ENCODE measurements at regions not wholly inside any gene's neighbourhood (a gene's known extent, or its start where the extent isn't known, plus 50 kb on each side); places are given as distances from the start of the nearest gene placed in this dataset.

DNA sequence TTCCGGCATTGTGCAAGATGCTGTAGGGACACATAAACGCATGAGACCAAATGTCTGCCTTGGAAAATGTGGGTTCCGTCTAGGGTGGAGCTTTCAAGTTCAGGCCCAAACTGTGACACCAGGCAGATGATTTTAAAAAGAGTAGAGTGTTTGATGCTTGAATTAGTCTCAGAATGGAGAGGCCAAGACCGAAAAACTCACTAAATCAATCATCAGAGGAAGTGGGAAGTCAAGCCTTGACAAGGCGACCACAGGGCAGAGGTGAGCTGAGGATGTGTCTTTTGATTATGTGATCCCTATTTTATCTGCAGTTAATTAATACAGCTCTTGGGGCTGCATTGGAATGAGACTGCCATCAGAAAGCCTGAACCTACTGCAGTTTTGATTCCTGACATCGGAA, 275.4 kb downstream of the ABHD5 start:
- no peak for TF ChIP-seq CTCF (conservative IDR thresholded peaks at IDR 0.05)
- peaks cover 2% of the 10 kb centered on the region for H3K27me3 Mint-ChIP-seq (ENCODE audit: insufficient read depth)
- H3K27me3 ChIP-seq (ENCODE audit: control insufficient read depth, insufficient read depth, low read length, poor library complexity, severe bottlenecking), result no peaks in the 10 kb centered on the region
- peaks cover 7% of the 10 kb centered on the region for H3K4me1 ChIP-seq (ENCODE audit: control insufficient read depth, insufficient read depth, low read length)
- no peak overlapping the region for H3K9ac ChIP-seq (ENCODE audit: extremely low read depth, low read length, poor library complexity, severe bottlenecking)
- H3K36me3 ChIP-seq (ENCODE audit: control insufficient read depth, insufficient read depth, low read length), result no peaks in the 10 kb centered on the region
- H3K4me3 ChIP-seq (ENCODE audit: low read length), result no peak overlapping the region
- H3K9me3 Mint-ChIP-seq, result no peaks in the 10 kb centered on the region
- peaks cover 14% of the 10 kb centered on the region for H3K4me1 Mint-ChIP-seq
- no peak overlapping the region for H3K27ac ChIP-seq (ENCODE audit: low read depth, low read length)
- H3K36me3 Mint-ChIP-seq (ENCODE audit: low read depth), result no peaks in the 10 kb centered on the region
- no peak overlapping the region for H3K4me3 Mint-ChIP-seq
- no peak overlapping the region for H3K27ac Mint-ChIP-seq
- 80 to 89% methylated on average over 4 to 6 of the region's 6 CpGs for WGBS, 2 experiments (ENCODE audit: insufficient coverage in 1 of 2, insufficient read length in 1 of 2)
- DNase-seq, result no peak
- H3K9me3 ChIP-seq (ENCODE audit: control insufficient read depth, low read length), result no peaks in the 10 kb centered on the region

- no peak for TF ChIP-seq CTCF (conservative IDR thresholded peaks at IDR 0.05)
- no peaks in the 10 kb centered on the region for H3K27me3 ChIP-seq (ENCODE audit: control insufficient read depth, insufficient read depth, low read length, poor library complexity, severe bottlenecking)
- H3K4me1 ChIP-seq (ENCODE audit: control insufficient read depth, insufficient read depth, low read length), result peaks cover 7% of the 10 kb centered on the region
- Mint-ChIP-seq H3K27me3 (ENCODE audit: insufficient read depth) (peaks cover 2% of the 10 kb centered on the region), H3K9me3 (peaks cover 1% of the 10 kb centered on the region), H3K4me1 (peaks cover 14% of the 10 kb centered on the region), H3K4me3 (no peak overlapping the region), H3K36me3 (ENCODE audit: low read depth) (no peaks in the 10 kb centered on the region), H3K27ac (no peak overlapping the region)
- H3K36me3 ChIP-seq (ENCODE audit: control insufficient read depth, insufficient read depth, low read length), result no peaks in the 10 kb centered on the region
- no peaks in the 10 kb centered on the region for H3K9me3 ChIP-seq (ENCODE audit: control insufficient read depth, low read length)
- WGBS, 2 experiments (ENCODE audit: insufficient coverage in 1 of 2, insufficient read length in 1 of 2), result 87 to 100% methylated on average over 1 to 3 of the region's 3 CpGs
- no peak for DNase-seq
- no peak overlapping the region for H3K9ac ChIP-seq (ENCODE audit: extremely low read depth, low read length, poor library complexity, severe bottlenecking)
- no peak overlapping the region for H3K27ac ChIP-seq (ENCODE audit: low read depth, low read length)
- no peak overlapping the region for H3K4me3 ChIP-seq (ENCODE audit: low read length)
Measured at GRCh38 chr3:43966530-43966929, 275.2 kb upstream of the TOPAZ1 start.

DNA sequence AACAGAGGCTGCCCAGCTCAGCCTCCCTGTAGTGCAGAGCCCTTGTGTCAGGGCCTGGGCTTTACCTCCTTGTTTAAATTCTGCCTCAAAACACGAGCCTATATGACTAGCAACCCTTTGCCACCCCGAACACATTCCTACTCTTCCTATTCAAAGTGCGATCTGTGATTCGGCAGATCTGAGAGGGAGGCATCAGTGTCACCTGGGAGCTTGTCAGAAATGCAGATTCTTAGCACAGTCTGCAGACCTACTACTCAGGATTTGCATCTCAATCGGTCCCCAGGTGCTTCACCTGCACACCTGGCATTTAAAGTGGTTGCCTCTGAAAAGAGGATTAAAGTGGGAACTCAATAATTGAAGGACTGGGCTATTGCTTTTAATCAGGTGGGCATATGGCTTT, 273.2 kb upstream of the TOPAZ1 start:
- H3K9me3 Mint-ChIP-seq, result peaks cover 1% of the 10 kb centered on the region
- H3K4me1 ChIP-seq (ENCODE audit: control insufficient read depth, insufficient read depth, low read length), result peaks cover 7% of the 10 kb centered on the region
- 52 to 58% methylated on average over 3 to 5 of the region's 5 CpGs for WGBS, 2 experiments (ENCODE audit: insufficient coverage in 1 of 2, insufficient read length in 1 of 2)
- no peak for TF ChIP-seq CTCF (conservative IDR thresholded peaks at IDR 0.05)
- peaks cover 14% of the 10 kb centered on the region for H3K4me1 Mint-ChIP-seq
- H3K4me3 ChIP-seq (ENCODE audit: low read length), result no peak overlapping the region
- H3K27me3 Mint-ChIP-seq (ENCODE audit: insufficient read depth), result peaks cover 2% of the 10 kb centered on the region
- no peak overlapping the region for H3K27ac ChIP-seq (ENCODE audit: low read depth, low read length)
- no peaks in the 10 kb centered on the region for H3K9me3 ChIP-seq (ENCODE audit: control insufficient read depth, low read length)
- no peak overlapping the region for H3K27ac Mint-ChIP-seq
- H3K27me3 ChIP-seq (ENCODE audit: control insufficient read depth, insufficient read depth, low read length, poor library complexity, severe bottlenecking), result no peaks in the 10 kb centered on the region
- no peak overlapping the region for H3K9ac ChIP-seq (ENCODE audit: extremely low read depth, low read length, poor library complexity, severe bottlenecking)
- no peaks in the 10 kb centered on the region for H3K36me3 Mint-ChIP-seq (ENCODE audit: low read depth)
- H3K36me3 ChIP-seq (ENCODE audit: control insufficient read depth, insufficient read depth, low read length), result no peaks in the 10 kb centered on the region
- peak; percentile 60 for DNase-seq
- no peak overlapping the region for H3K4me3 Mint-ChIP-seq
